Cardiac fibroblast (primary cell): ENCODE measurements at regions not wholly inside any gene's neighbourhood (a gene's known extent, or its start where the extent isn't known, plus 50 kb on each side); places are given as distances from the start of the nearest gene placed in this dataset.

Source experiments
- DNase-seq, 2 donors: peaks; one replicate each; pipeline versions ENCODE4 v3.0.0 to v3.0.0-alpha.2; 2010; ENCODE audit warnings: low read depth in 2 of 2
- H3K4me3 ChIP-seq, 2 donors: replicated peaks in 1 of 2; 1 replicate in 1 of 2; 2 replicates in 1 of 2; pipeline ENCODE4 v1.5.1; 2011; ENCODE audit warnings: low read depth in 2 of 2, low read length in 2 of 2, mild to moderate bottlenecking in 2 of 2, moderate library complexity in 1 of 2
- TF ChIP-seq, protein P1 (sequence below): IDR thresholded peaks from one replicate; pipeline ENCODE4 v1.5.1; 2011; ENCODE audit warnings: low read depth, mild to moderate bottlenecking, low read length, inconsistent platforms

DNA sequence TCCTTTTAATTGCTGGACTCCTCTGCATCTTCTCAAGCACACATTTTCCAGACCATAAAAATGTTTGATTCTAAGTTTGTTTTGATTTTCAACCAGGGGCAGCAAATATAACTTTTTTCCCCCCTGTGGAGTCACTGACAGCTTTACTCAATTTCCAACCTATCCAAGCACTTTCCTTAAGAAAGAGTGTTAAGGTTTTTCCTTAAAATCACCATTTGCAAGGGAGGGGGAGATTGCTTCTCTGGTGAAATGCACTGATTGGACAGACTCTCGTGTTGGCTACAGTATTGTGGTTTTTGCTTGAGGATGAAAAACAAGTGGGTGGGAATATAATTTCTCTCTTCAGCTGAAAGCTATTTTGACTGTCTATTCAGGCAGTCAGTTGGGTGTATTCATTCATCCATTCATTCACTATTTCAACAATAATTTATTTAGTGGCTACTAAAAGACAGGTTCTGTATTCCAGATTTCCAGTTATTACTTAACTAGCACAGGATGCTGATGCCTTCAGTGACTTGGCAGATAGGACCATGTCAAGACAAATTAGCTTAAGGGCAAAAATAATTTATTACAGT lies 146.3 kb downstream of the BAMBI start:
- no peak for DNase-seq
- H3K4me3 ChIP-seq, result no peak overlapping the region
- TF ChIP-seq, protein P1, sequence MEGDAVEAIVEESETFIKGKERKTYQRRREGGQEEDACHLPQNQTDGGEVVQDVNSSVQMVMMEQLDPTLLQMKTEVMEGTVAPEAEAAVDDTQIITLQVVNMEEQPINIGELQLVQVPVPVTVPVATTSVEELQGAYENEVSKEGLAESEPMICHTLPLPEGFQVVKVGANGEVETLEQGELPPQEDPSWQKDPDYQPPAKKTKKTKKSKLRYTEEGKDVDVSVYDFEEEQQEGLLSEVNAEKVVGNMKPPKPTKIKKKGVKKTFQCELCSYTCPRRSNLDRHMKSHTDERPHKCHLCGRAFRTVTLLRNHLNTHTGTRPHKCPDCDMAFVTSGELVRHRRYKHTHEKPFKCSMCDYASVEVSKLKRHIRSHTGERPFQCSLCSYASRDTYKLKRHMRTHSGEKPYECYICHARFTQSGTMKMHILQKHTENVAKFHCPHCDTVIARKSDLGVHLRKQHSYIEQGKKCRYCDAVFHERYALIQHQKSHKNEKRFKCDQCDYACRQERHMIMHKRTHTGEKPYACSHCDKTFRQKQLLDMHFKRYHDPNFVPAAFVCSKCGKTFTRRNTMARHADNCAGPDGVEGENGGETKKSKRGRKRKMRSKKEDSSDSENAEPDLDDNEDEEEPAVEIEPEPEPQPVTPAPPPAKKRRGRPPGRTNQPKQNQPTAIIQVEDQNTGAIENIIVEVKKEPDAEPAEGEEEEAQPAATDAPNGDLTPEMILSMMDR, result no peak

DNA sequence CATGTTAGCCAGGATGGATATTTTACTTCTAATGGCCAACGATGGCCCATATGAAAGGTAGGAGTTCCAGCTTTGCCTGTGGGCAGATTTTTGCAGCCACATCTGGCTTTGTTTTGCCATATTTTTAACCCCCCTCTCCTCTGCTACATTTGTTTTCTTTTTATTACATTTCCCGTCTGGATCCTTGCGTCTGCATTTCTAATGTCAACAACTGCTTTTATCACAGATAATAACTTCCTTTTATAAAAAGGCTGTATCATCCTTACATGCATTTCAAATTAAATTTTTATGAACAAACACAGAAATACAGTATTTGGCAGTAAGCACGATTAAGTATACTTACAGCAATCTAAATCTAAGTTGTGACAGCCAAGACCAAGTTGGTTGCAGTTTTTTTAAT lies 156.0 kb downstream of the BAMBI start:
- DNase-seq, result peak in 1 of 2 donors; percentile 29
- TF ChIP-seq, protein P1, result no peak
- no peak overlapping the region for H3K4me3 ChIP-seq

DNA sequence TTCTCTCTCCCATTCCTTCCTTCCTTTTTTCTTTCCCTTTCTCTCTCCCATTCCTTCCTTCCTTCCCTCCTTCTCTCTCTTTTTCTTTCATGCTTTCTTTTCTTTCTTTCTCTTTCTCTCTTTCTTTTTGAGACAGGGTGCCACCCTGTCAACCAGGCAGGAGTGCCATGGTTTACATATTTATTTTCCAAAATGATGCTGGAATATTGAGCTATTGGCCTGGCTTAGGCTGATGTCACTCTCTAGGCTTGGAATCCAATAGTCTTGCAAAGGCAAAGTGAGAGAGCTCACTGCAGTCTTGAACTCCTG lies 159.1 kb downstream of the BAMBI start:
- TF ChIP-seq, protein P1, result no peak
- H3K4me3 ChIP-seq, result no peak overlapping the region
- DNase-seq, result no peak

DNA sequence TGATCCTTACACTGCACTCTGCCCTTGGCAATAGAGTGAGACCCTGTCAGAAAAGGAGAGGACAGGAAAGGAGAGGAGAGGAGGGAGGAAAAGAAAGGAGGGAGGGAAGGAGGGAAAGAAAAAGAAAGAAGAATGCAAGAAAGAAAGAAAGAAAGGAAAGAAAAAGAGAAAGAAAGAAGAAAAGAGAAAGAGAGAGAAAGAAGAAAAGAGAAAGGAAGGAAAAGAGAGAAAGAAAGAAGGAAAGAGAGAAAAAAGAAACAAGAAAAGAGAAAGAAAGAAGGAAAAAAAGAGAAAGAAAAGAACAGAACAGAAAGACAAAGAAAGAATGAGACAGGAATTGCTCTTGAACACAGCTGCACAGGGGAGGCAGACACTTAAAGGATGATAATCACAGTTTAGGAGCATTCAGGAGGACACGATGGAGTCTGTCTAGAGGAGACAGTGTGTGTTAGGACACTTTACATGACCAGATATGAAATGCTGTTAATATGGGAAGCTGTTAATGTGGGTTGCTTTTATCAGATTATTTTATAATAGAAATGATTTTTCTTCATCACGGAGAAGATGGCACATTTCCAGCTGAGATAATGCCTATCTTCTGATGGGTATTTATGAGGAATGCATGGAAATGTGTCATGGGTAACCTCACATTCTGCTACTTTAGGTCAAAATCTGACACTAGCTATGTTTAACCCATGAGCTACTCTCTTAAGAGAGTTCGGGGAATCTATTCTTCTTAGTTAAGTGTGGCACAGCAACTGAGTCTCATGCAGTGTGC lies 160.5 kb downstream of the BAMBI start:
- H3K4me3 ChIP-seq, result no peak overlapping the region
- DNase-seq, result peak in 1 of 2 donors; percentile 14
- TF ChIP-seq, protein P1, result no peak

DNA sequence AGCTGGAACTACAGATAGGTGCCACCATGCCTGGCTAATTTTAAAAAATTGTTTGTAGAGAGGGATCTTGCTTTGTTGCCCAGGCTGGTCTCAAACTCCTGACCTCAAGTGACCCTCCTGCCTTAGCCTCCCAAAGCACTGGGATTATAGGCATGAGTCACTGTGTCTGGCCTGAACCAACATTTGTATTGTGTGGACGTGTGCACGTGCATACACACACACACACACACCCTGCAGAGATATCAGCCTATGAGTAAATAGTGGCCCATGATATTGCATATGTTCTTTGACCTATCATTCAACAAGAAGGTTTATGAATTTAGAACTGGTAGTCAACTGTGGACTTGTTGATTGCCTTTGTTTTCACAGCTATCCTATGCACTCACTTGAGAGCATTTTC lies 161.6 kb downstream of the BAMBI start:
- TF ChIP-seq, protein P1, result no peak
- no peak overlapping the region for H3K4me3 ChIP-seq
- DNase-seq, result peak; percentile 34 to 55

DNA sequence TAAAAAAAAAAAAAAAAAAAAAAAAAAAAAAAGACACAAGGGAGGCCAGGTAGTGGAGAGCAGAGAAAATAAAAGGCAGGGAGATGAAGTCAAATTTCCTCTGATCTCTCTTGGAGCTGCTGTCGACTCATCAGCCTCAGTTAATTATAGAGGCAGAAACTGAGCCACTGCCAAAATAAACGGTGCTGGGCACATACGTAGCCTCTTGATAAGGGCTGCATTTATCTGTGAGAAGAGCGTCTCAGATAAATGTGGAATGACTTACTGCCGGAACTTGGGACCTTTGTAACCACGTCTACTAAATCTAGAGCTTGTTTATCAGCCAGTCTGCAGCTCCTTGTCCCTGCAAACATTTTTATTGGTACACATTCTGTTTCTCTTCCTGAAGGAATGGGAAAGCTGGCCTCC lies 162.3 kb downstream of the BAMBI start:
- DNase-seq, result peak; percentile 38 to 87
- no peak overlapping the region for H3K4me3 ChIP-seq
- TF ChIP-seq, protein P1, result no peak
